H1 (cell line): ENCODE measurements at regions not wholly inside any gene's neighbourhood (a gene's known extent, or its start where the extent isn't known, plus 50 kb on each side); places are given as distances from the start of the nearest gene placed in this dataset.

ENCODE experiments used
- CTCF ChIA-PET: fragments of 300-600 bp; sonication (Branson Sonifier 250); formaldehyde crosslinking; loops from one replicate; lab custom pipeline; 2021; ENCODE audit not compliant: partially characterized antibody; lab: Charles Lee
- POLR2A ChIA-PET: fragments of 300-600 bp; sonication (Branson Sonifier 250); formaldehyde crosslinking; loops from one replicate; lab custom pipeline; 2021; ENCODE audit warnings: inconsistent platforms; ENCODE audit not compliant: partially characterized antibody; lab: Charles Lee
- DNase-seq, 2 experiments: peaks; one replicate each; pipeline versions ENCODE4 v3.0.0 to v3.0.0-alpha.2; 2010 to 2022; ENCODE audit warnings: low spot score in 2 of 2, low read depth in 1 of 2, mixed read lengths in 1 of 2
- FAIRE-seq: peaks from 2 replicates; lab custom pipeline; 2011; peaks lifted over from hg19 to GRCh38; lab: Jason Lieb, UNC
- H2AFZ ChIP-seq: 2 replicates; pipeline ENCODE4 v1.8.1; 2012; ENCODE audit warnings: low read length, inconsistent platforms
- H2AK5ac ChIP-seq: 2 replicates; pipeline ENCODE4 v1.6.1; 2013; ENCODE audit warnings: low read depth, low read length
- H2BK120ac ChIP-seq: replicated peaks from 2 replicates; pipeline ENCODE3; 2013; ENCODE audit warnings: low read depth, low read length, inconsistent platforms
- H2BK12ac ChIP-seq: 2 replicates; pipeline ENCODE4 v1.6.1; 2013; ENCODE audit warnings: low read depth, low read length
- H2BK15ac ChIP-seq: 2 replicates; pipeline ENCODE4 v1.6.1; 2013; ENCODE audit warnings: low read length
- H2BK20ac ChIP-seq: 2 replicates; pipeline ENCODE4 v1.6.1; 2013; ENCODE audit warnings: low read length
- H2BK5ac ChIP-seq: 2 replicates; pipeline ENCODE4 v1.6.1; 2013; ENCODE audit warnings: low read depth, low read length
- H3K14ac ChIP-seq: 2 replicates; pipeline ENCODE4 v1.6.1; 2013; ENCODE audit warnings: inconsistent platforms; ENCODE audit not compliant: insufficient read length
- H3K18ac ChIP-seq: 2 replicates; pipeline ENCODE4 v1.6.1; 2013; ENCODE audit warnings: low read length; ENCODE audit errors: extremely low read depth
- H3K23ac ChIP-seq: 2 replicates; pipeline ENCODE4 v1.6.1; 2013; ENCODE audit warnings: inconsistent platforms; ENCODE audit not compliant: insufficient read length
- H3K23me2 ChIP-seq: 2 replicates; pipeline ENCODE4 v1.6.1; 2013; ENCODE audit warnings: low read depth, low read length
- H3K27ac ChIP-seq: 2 replicates; pipeline ENCODE4 v1.6.1; 2011; ENCODE audit warnings: low read depth, low read length, inconsistent platforms
- H3K27me3 ChIP-seq, 4 experiments: replicated peaks in 1 of 4; 1 replicate in 1 of 4; 2 replicates in 3 of 4; pipeline versions ENCODE4 v1.6.1 to v1.8.1; 2011 to 2013; ENCODE audit warnings: low read length in 3 of 4, mild to moderate bottlenecking in 3 of 4, inconsistent platforms in 2 of 4, mixed read lengths in 2 of 4, moderate library complexity in 1 of 4; ENCODE audit not compliant: control insufficient read depth in 3 of 4, insufficient read depth in 3 of 4; ENCODE audit errors: extremely low read depth in 1 of 4
- H3K36me3 ChIP-seq, 4 experiments: 2 replicates each; pipeline versions ENCODE4 v1.6.1 to v1.8.1; 2011 to 2013; ENCODE audit warnings: mild to moderate bottlenecking in 4 of 4, low read length in 3 of 4, moderate library complexity in 2 of 4, control low read depth in 1 of 4, inconsistent platforms in 1 of 4; ENCODE audit not compliant: insufficient read depth in 4 of 4, control insufficient read depth in 2 of 4
- H3K4ac ChIP-seq: replicated peaks from 2 replicates; pipeline ENCODE3; 2013; ENCODE audit warnings: low read length, low read depth, mixed read lengths, inconsistent platforms; ENCODE audit not compliant: insufficient read length
- H3K4me1 ChIP-seq, 4 experiments: replicated peaks in 1 of 4; 1 replicate in 1 of 4; 2 replicates in 3 of 4; pipeline versions ENCODE4 v1.6.1 to v1.8.1; 2011 to 2013; ENCODE audit warnings: low read length in 3 of 4, inconsistent platforms in 2 of 4, mixed read lengths in 1 of 4; ENCODE audit not compliant: insufficient read depth in 4 of 4, control insufficient read depth in 3 of 4
- H3K4me2 ChIP-seq, 2 experiments: 2 replicates each; pipeline versions ENCODE4 v1.6.1 to v1.8.1; 2011 to 2013; ENCODE audit warnings: low read depth in 2 of 2, low read length in 2 of 2, control low read depth in 1 of 2, inconsistent platforms in 1 of 2, mild to moderate bottlenecking in 1 of 2; ENCODE audit not compliant: insufficient read depth in 1 of 2
- H3K4me3 ChIP-seq, 4 experiments: fragments of 200-600, 300-600 bp in 1 of 4; sonication (generic), shearing (Covaris generic), sonication (Bioruptor Twin) in 1 of 4; 2 replicates each; pipeline versions ENCODE4 v1.5.1 to v1.8.1; 2011 to 2016; ENCODE audit warnings: low read length in 4 of 4, low read depth in 3 of 4, control low read depth in 2 of 4, inconsistent platforms in 2 of 4, mild to moderate bottlenecking in 2 of 4, mixed read lengths in 1 of 4, moderate library complexity in 1 of 4; ENCODE audit not compliant: insufficient read depth in 2 of 4; ENCODE audit errors: extremely low read depth in 1 of 4
- H3K56ac ChIP-seq: replicated peaks from 2 replicates; pipeline ENCODE3; 2013; ENCODE audit warnings: low read depth, mild to moderate bottlenecking, mixed read lengths, low read length, inconsistent platforms; ENCODE audit not compliant: insufficient read length
- H3K79me1 ChIP-seq: 2 replicates; pipeline ENCODE4 v1.6.1; 2013; ENCODE audit warnings: low read depth, low read length, control low read depth
- H3K79me2 ChIP-seq, 2 experiments: 2 replicates each; pipeline versions ENCODE4 v1.6.1 to v1.8.1; 2012 to 2013; ENCODE audit warnings: low read length in 2 of 2, mild to moderate bottlenecking in 2 of 2, inconsistent platforms in 1 of 2; ENCODE audit not compliant: insufficient read depth in 2 of 2, control insufficient read depth in 1 of 2
- H3K9ac ChIP-seq, 4 experiments: replicated peaks in 1 of 4; 1 replicate in 1 of 4; 2 replicates in 3 of 4; pipeline versions ENCODE4 v1.6.1 to v1.8.1; 2011 to 2013; ENCODE audit warnings: low read depth in 3 of 4, low read length in 3 of 4, control low read depth in 2 of 4, mild to moderate bottlenecking in 2 of 4, moderate library complexity in 2 of 4, inconsistent platforms in 1 of 4; ENCODE audit errors: extremely low read depth in 1 of 4
- H3K9me3 ChIP-seq, 2 experiments: 2 replicates each; pipeline versions ENCODE4 v1.6.1 to v1.8.1; 2012 to 2013; ENCODE audit warnings: mild to moderate bottlenecking in 2 of 2, moderate library complexity in 2 of 2, control low read depth in 1 of 2, inconsistent platforms in 1 of 2, low read depth in 1 of 2, low read length in 1 of 2, mixed read lengths in 1 of 2; ENCODE audit not compliant: insufficient read depth in 2 of 2
- H4K20me1 ChIP-seq, 2 experiments: replicated peaks in 1 of 2; 2 replicates each; pipeline versions ENCODE3 to v1.8.1; 2011 to 2013; ENCODE audit warnings: inconsistent platforms in 2 of 2, low read length in 2 of 2, mild to moderate bottlenecking in 1 of 2; ENCODE audit not compliant: insufficient read depth in 2 of 2, control insufficient read depth in 1 of 2
- H4K5ac ChIP-seq: 2 replicates; pipeline ENCODE4 v1.6.1; 2013; ENCODE audit warnings: low read length, low read depth, mixed read lengths, inconsistent platforms; ENCODE audit not compliant: insufficient read length
- H4K8ac ChIP-seq: 2 replicates; pipeline ENCODE4 v1.8.0; 2013; ENCODE audit warnings: mild to moderate bottlenecking, moderate library complexity, low read length, inconsistent platforms; ENCODE audit not compliant: insufficient read depth; ENCODE audit errors: extremely low read depth
- H4K91ac ChIP-seq: replicated peaks from 2 replicates; pipeline ENCODE3; 2013; ENCODE audit warnings: low read length, mixed read lengths, inconsistent platforms; ENCODE audit not compliant: insufficient read length
- BCL11A ChIP-seq, 2 experiments: IDR thresholded peaks; one replicate each; pipeline ENCODE4 v1.6.1; 2011; ENCODE audit warnings: low read depth in 2 of 2, low read length in 2 of 2, mild to moderate bottlenecking in 2 of 2
- BRCA1 ChIP-seq: IDR thresholded peaks from 2 replicates; pipeline ENCODE4 v1.6.1; 2012; ENCODE audit warnings: low read depth, low read length, improper control_type of control experiment
- CBX5 ChIP-seq: fragments of 300-800, 300-1000 bp; sonication (generic); IDR thresholded peaks from 2 replicates; pipeline ENCODE4 v1.7.1; 2016; ENCODE audit warnings: antibody characterized with exemption, low read length, low read depth
- CHD2 ChIP-seq: IDR thresholded peaks from 2 replicates; pipeline ENCODE4 v1.6.1; 2012; ENCODE audit warnings: low read length, improper control_type of control experiment
- CREB1 ChIP-seq: IDR thresholded peaks from 2 replicates; pipeline ENCODE4 v1.6.1; 2012; ENCODE audit warnings: inconsistent platforms
- EZH2 ChIP-seq: fragments of 200-600 bp; sonication (generic); IDR thresholded peaks from 2 replicates; pipeline ENCODE4 v1.7.1; 2012; ENCODE audit warnings: low read depth, mild to moderate bottlenecking, moderate library complexity, low read length, inconsistent platforms; ENCODE audit not compliant: severe bottlenecking
- JUN ChIP-seq: IDR thresholded peaks from 2 replicates; pipeline ENCODE4 v1.6.1; 2011; ENCODE audit warnings: low read depth, mild to moderate bottlenecking, improper control_type of control experiment, low read length
- KDM1A ChIP-seq: fragments of 200-600, 300-600 bp; sonication (generic); IDR thresholded peaks from 2 replicates; pipeline ENCODE4 v1.7.1; 2016; ENCODE audit warnings: mild to moderate bottlenecking, low read length, borderline replicate concordance
- MAFK ChIP-seq: IDR thresholded peaks from 2 replicates; pipeline ENCODE4 v1.6.1; 2012; ENCODE audit warnings: low read depth, mild to moderate bottlenecking, improper control_type of control experiment, low read length
- POLR2A ChIP-seq, 2 experiments: IDR thresholded peaks; 1 replicate in 1 of 2; 2 replicates in 1 of 2; pipeline ENCODE4 v1.6.1; 2011; ENCODE audit warnings: low read depth in 2 of 2, low read length in 2 of 2, mild to moderate bottlenecking in 2 of 2; ENCODE audit errors: control extremely low read depth in 1 of 2
- RBBP5 ChIP-seq: IDR thresholded peaks from 2 replicates; pipeline ENCODE4 v1.7.1; 2012; ENCODE audit warnings: low read depth, mild to moderate bottlenecking, inconsistent platforms, low read length, moderate library complexity, borderline replicate concordance
- RFX5 ChIP-seq: IDR thresholded peaks from 2 replicates; pipeline ENCODE4 v1.6.1; 2011; ENCODE audit warnings: low read depth, low read length, improper control_type of control experiment, borderline replicate concordance
- SP1 ChIP-seq: IDR thresholded peaks from 2 replicates; pipeline ENCODE4 v1.6.1; 2011; ENCODE audit warnings: low read depth, low read length
- TBP ChIP-seq: IDR thresholded peaks from 2 replicates; pipeline ENCODE4 v1.6.1; 2011; ENCODE audit warnings: low read depth, low read length, improper control_type of control experiment
- ZNF274 ChIP-seq: IDR thresholded peaks from 2 replicates; pipeline ENCODE4 v1.7.0; 2012; ENCODE audit warnings: low read length, borderline replicate concordance; ENCODE audit errors: extremely low read depth
- WGBS, 2 experiments: shearing (Covaris generic) in 1 of 2; methylation state at CpG; one replicate each; pipeline versions ENCODE4 v1.1.6 to v1.1.7; 2013 to 2015; ENCODE audit warnings: low lambda C conversion rate in 2 of 2, mixed read lengths in 2 of 2, inconsistent platforms in 1 of 2, low coverage in 1 of 2, missing lambda C conversion rate in 1 of 2; ENCODE audit not compliant: insufficient replicate concordance in 2 of 2, insufficient coverage in 1 of 2, insufficient read length in 1 of 2; ENCODE audit errors: extremely low coverage in 1 of 2, missing lambda C conversion rate in 1 of 2; 5-methylcytosine and 5-hydroxymethylcytosine counted together

GRCh38 chr21:15566703-15567102 lies 163.1 kb upstream of the USP25 start:
- no peak for FAIRE-seq
- no peak overlapping the region for H4K91ac ChIP-seq
- CTCF ChIA-PET, result interaction anchor here (2.0 kb wide), 1 partner anchor 13 kb away, joined by 8 read pairs; no protein-coding TSS in a partner anchor

More at GRCh38 chr21:15566703-15567102, 163.1 kb upstream of the USP25 start:
- no peak overlapping the region for H3K23ac ChIP-seq
- no peak overlapping the region for H3K4me3 ChIP-seq
- peaks cover 0 to 4% (median 0%) of the 10 kb centered on the region in 4 experiments; a peak in 1 of 7 replicates for H3K4me1 ChIP-seq
- H2BK20ac ChIP-seq, result no peak overlapping the region
- H2BK5ac ChIP-seq, result no peak overlapping the region
- no peak overlapping the region for H3K14ac ChIP-seq
- H3K27me3 ChIP-seq, result no peaks in the 10 kb centered on the region
- TF ChIP-seq CHD2 (no peak), SP1 (no peak), CREB1 (no peak), RBBP5 (no peak), BCL11A (IDR thresholded peaks at IDR 0.05; ENCODE audit: low read depth in 2 of 2, low read length in 2 of 2) (no peak), KDM1A (no peak), MAFK (no peak), POLR2A (IDR thresholded peaks at IDR 0.05; ENCODE audit: control extremely low read depth in 1 of 2, low read depth in 2 of 2, low read length in 2 of 2) (no peak), ZNF274 (no peak), BRCA1 (no peak), EZH2 (no peak), TBP (no peak), CBX5 (no peak), JUN (no peak), RFX5 (no peak)
- H2AFZ ChIP-seq, result no peak overlapping the region
- POLR2A ChIA-PET, result no interaction called here
- no peaks in the 10 kb centered on the region for H4K20me1 ChIP-seq
- no peak for DNase-seq
- no peaks in the 10 kb centered on the region for H3K23me2 ChIP-seq
- H3K36me3 ChIP-seq, result no peaks in the 10 kb centered on the region
- H3K9me3 ChIP-seq, result no peaks in the 10 kb centered on the region
- 80% methylated on average over 1 of the region's 1 CpG; no CpG with 5 or more reads in 1 of the 2 experiments for WGBS, 2 experiments
- no peak overlapping the region for H2AK5ac ChIP-seq
- H3K27ac ChIP-seq, result no peak overlapping the region
- H3K79me1 ChIP-seq, result no peaks in the 10 kb centered on the region
- H3K18ac ChIP-seq, result no peak overlapping the region
- no peak overlapping the region for H3K4ac ChIP-seq
- H3K79me2 ChIP-seq, result no peaks in the 10 kb centered on the region
- H3K9ac ChIP-seq, result no peak overlapping the region
- H4K5ac ChIP-seq, result no peak overlapping the region
- H3K4me2 ChIP-seq, result no peak overlapping the region
- no peak overlapping the region for H2BK120ac ChIP-seq
- no peak overlapping the region for H2BK15ac ChIP-seq
- H4K8ac ChIP-seq, result no peak overlapping the region
- no peak overlapping the region for H3K56ac ChIP-seq
- no peak overlapping the region for H2BK12ac ChIP-seq
